IMR-90 (cell line): ENCODE measurements at regions not wholly inside any gene's neighbourhood (a gene's known extent, or its start where the extent isn't known, plus 50 kb on each side); places are given as distances from the start of the nearest gene placed in this dataset.

Experiments used
- ATAC-seq: fragments of 200-7000 bp; cut with Tn5 transposase; 2 replicates; pipeline ENCODE4 v1.9.1; 2020; ENCODE audit warnings: low read depth, mild to moderate bottlenecking, moderate library complexity
- BruUV-seq: library from RNA; stranded (reverse); fragments of 400-500 nt; replicated peaks from 2 replicates; lab custom pipeline; 2021; lab: Mats Ljungman, UMichigan
- CTCF ChIA-PET: fragments of 300-600 bp; formaldehyde crosslinking; extraction: SDS; loops from one replicate; lab custom pipeline; 2021; ENCODE audit warnings: antibody characterized with exemption; lab: Yijun Ruan, JAX
- POLR2A ChIA-PET: fragments of 300-600 bp; sonication (Branson Sonifier 250); formaldehyde crosslinking; loops from one replicate; lab custom pipeline; 2022; ENCODE audit warnings: antibody characterized with exemption; ENCODE audit not compliant: unreplicated experiment; lab: Charles Lee
- DNase-seq: peaks from one replicate; pipeline ENCODE4 v3.0.0; 2013
- H2AFZ ChIP-seq: replicated peaks from 2 replicates; pipeline ENCODE3; 2013; ENCODE audit warnings: low read length, mild to moderate bottlenecking; ENCODE audit not compliant: poor library complexity
- H2AK5ac ChIP-seq: 2 replicates; pipeline ENCODE4 v1.6.1; 2013; ENCODE audit warnings: low read depth, low read length, inconsistent platforms
- H2AK9ac ChIP-seq: replicated peaks from 2 replicates; pipeline ENCODE3; 2013; ENCODE audit warnings: mild to moderate bottlenecking, low read depth, low read length, moderate library complexity; ENCODE audit not compliant: poor library complexity
- H2BK120ac ChIP-seq: 2 replicates; pipeline ENCODE4 v1.6.1; 2013; ENCODE audit warnings: low read depth, low read length, inconsistent platforms
- H2BK15ac ChIP-seq: 3 replicates; pipeline ENCODE4 v1.6.1; 2013; ENCODE audit warnings: low read depth, low read length, inconsistent platforms
- H2BK20ac ChIP-seq: 2 replicates; pipeline ENCODE4 v1.6.1; 2013; ENCODE audit warnings: low read depth, mild to moderate bottlenecking, inconsistent platforms, low read length, moderate library complexity
- H2BK5ac ChIP-seq: 2 replicates; pipeline ENCODE4 v1.6.1; 2013; ENCODE audit warnings: mild to moderate bottlenecking, low read depth, low read length, inconsistent platforms; ENCODE audit not compliant: poor library complexity, severe bottlenecking
- H3K14ac ChIP-seq: replicated peaks from 2 replicates; pipeline ENCODE4 v1.6.1; 2013; ENCODE audit warnings: low read depth, low read length, inconsistent platforms
- H3K18ac ChIP-seq: 2 replicates; pipeline ENCODE4 v1.6.1; 2013; ENCODE audit warnings: low read depth, low read length, control low read depth
- H3K23ac ChIP-seq: 2 replicates; pipeline ENCODE4 v1.6.1; 2013; ENCODE audit warnings: low read depth, low read length, inconsistent platforms
- H3K27ac ChIP-seq: 2 replicates; pipeline ENCODE4 v1.5.1; 2013; ENCODE audit warnings: mild to moderate bottlenecking, control low read depth, low read length; ENCODE audit not compliant: insufficient read depth
- H3K27me3 ChIP-seq: 2 replicates; pipeline ENCODE4 v1.6.1; 2013; ENCODE audit warnings: low read length; ENCODE audit not compliant: control insufficient read depth, insufficient read depth
- H3K36me3 ChIP-seq: 2 replicates; pipeline ENCODE4 v1.6.1; 2013; ENCODE audit warnings: low read length, mixed read lengths; ENCODE audit not compliant: control insufficient read depth, insufficient read depth
- H3K4ac ChIP-seq: 2 replicates; pipeline ENCODE4 v1.6.1; 2013; ENCODE audit warnings: low read depth, low read length, inconsistent platforms
- H3K4me1 ChIP-seq: 2 replicates; pipeline ENCODE4 v1.6.1; 2013; ENCODE audit warnings: low read length, mixed read lengths; ENCODE audit not compliant: control insufficient read depth, insufficient read depth
- H3K4me2 ChIP-seq: 2 replicates; pipeline ENCODE4 v1.6.1; 2013; ENCODE audit warnings: low read depth, mild to moderate bottlenecking, control low read depth, low read length, moderate library complexity
- H3K4me3 ChIP-seq: 2 replicates; pipeline ENCODE4 v1.5.1; 2013; ENCODE audit warnings: low read depth, mild to moderate bottlenecking, control low read depth, low read length, moderate library complexity; ENCODE audit not compliant: insufficient read depth
- H3K56ac ChIP-seq: 2 replicates; pipeline ENCODE4 v1.6.1; 2013; ENCODE audit warnings: low read length, inconsistent platforms; ENCODE audit not compliant: insufficient read depth; ENCODE audit errors: extremely low read depth
- H3K79me1 ChIP-seq, 2 experiments: 2 replicates each; pipeline ENCODE4 v1.6.1; 2013; ENCODE audit warnings: low read length in 2 of 2, inconsistent platforms in 1 of 2, low read depth in 1 of 2
- H3K9ac ChIP-seq: 2 replicates; pipeline ENCODE4 v1.6.1; 2013; ENCODE audit warnings: low read depth, low read length, control low read depth
- H3K9me1 ChIP-seq: 2 replicates; pipeline ENCODE4 v1.6.1; 2013; ENCODE audit warnings: low read length, inconsistent platforms; ENCODE audit not compliant: insufficient read depth
- H3K9me3 ChIP-seq: 2 replicates; pipeline ENCODE4 v1.6.1; 2013; ENCODE audit warnings: low read length; ENCODE audit not compliant: control insufficient read depth, insufficient read depth
- H4K20me1 ChIP-seq: 2 replicates; pipeline ENCODE4 v1.6.1; 2013; ENCODE audit warnings: low read length, inconsistent platforms; ENCODE audit not compliant: insufficient read depth
- H4K5ac ChIP-seq: 2 replicates; pipeline ENCODE4 v1.6.1; 2013; ENCODE audit warnings: mild to moderate bottlenecking, low read depth, low read length, control low read depth
- H4K8ac ChIP-seq, 2 experiments: 2 replicates each; pipeline ENCODE4 v1.6.1; 2013; ENCODE audit warnings: low read depth in 2 of 2, low read length in 2 of 2, control low read depth in 1 of 2, inconsistent platforms in 1 of 2
- H4K91ac ChIP-seq: 2 replicates; pipeline ENCODE4 v1.6.1; 2013; ENCODE audit warnings: low read depth, low read length, inconsistent platforms; ENCODE audit not compliant: insufficient read depth
- BHLHE40 ChIP-seq: fragments of 150-350 bp; IDR thresholded peaks from 2 replicates; pipeline ENCODE4 v1.6.1; 2016; ENCODE audit warnings: mild to moderate bottlenecking, low read depth, low read length
- CHD1 ChIP-seq: IDR thresholded peaks from 2 replicates; pipeline ENCODE4 v1.6.1; 2012; ENCODE audit warnings: low read depth, low read length, improper control_type of control experiment
- CTCF ChIP-seq: conservative IDR thresholded peaks from 2 replicates; pipeline ENCODE4 v1.5.1; 2012; ENCODE audit warnings: mild to moderate bottlenecking, low read depth, low read length, improper control_type of control experiment
- FOS ChIP-seq: fragments of 150-350 bp; IDR thresholded peaks from 2 replicates; pipeline ENCODE4 v1.6.1; 2016; ENCODE audit warnings: low read depth, low read length
- MAFK ChIP-seq: IDR thresholded peaks from 2 replicates; pipeline ENCODE4 v1.6.1; 2012; ENCODE audit warnings: low read depth, low read length, improper control_type of control experiment
- MAZ ChIP-seq: IDR thresholded peaks from 2 replicates; pipeline ENCODE4 v1.6.1; 2012; ENCODE audit warnings: low read depth, mild to moderate bottlenecking, low read length, improper control_type of control experiment, moderate library complexity, borderline replicate concordance
- MXI1 ChIP-seq: IDR thresholded peaks from 2 replicates; pipeline ENCODE4 v1.6.1; 2012; ENCODE audit warnings: low read depth, mild to moderate bottlenecking, low read length, moderate library complexity, borderline replicate concordance
- NFE2L2 ChIP-seq: fragments of 150-350 bp; IDR thresholded peaks from 2 replicates; pipeline ENCODE4 v1.6.1; 2016; ENCODE audit warnings: low read depth, mild to moderate bottlenecking, low read length
- POLR2A ChIP-seq: IDR thresholded peaks from 2 replicates; pipeline ENCODE4 v1.6.1; 2012; ENCODE audit warnings: mild to moderate bottlenecking, low read depth, low read length
- RAD21 ChIP-seq: IDR thresholded peaks from 2 replicates; pipeline ENCODE4 v1.6.1; 2012; ENCODE audit warnings: low read length, improper control_type of control experiment
- RCOR1 ChIP-seq: IDR thresholded peaks from 2 replicates; pipeline ENCODE4 v1.6.1; 2012; ENCODE audit warnings: mild to moderate bottlenecking, low read length, improper control_type of control experiment; ENCODE audit not compliant: insufficient replicate concordance
- RFX5 ChIP-seq: IDR thresholded peaks from 2 replicates; pipeline ENCODE4 v1.8.0; 2012; ENCODE audit warnings: low read depth, mild to moderate bottlenecking, low read length, moderate library complexity
- SMC3 ChIP-seq: fragments of 150-350 bp; IDR thresholded peaks from 2 replicates; pipeline ENCODE4 v1.6.1; 2016; ENCODE audit warnings: low read depth, mild to moderate bottlenecking, antibody characterized with exemption, low read length, moderate library complexity
- WGBS, 2 experiments: methylation state at CpG; one replicate each; pipeline versions ENCODE4 v1.1.5 to v1.1.7; 2013; ENCODE audit warnings: missing lambda C conversion rate in 2 of 2; ENCODE audit not compliant: insufficient read length in 1 of 2; ENCODE audit errors: extremely low coverage in 2 of 2; 5-methylcytosine and 5-hydroxymethylcytosine counted together
- dilution Hi-C: fragments of 300-500 bp; cut with HindIII; formaldehyde crosslinking; loops from one replicate; pipeline ENCODE4 v1.14.3; 2018; ENCODE audit warnings: low sequenced_read_pairs; ENCODE audit not compliant: unreplicated experiment
- in situ Hi-C: fragments of 300-500 bp; cut with MboI; formaldehyde crosslinking; loops from 3 replicates; pipeline ENCODE4 v1.14.3; 2019; ENCODE audit warnings: low sequenced_read_pairs, inconsistent platforms, mixed read lengths
- intact Hi-C: fragments of 100-400 bp; cut with micrococcal nuclease; formaldehyde crosslinking; loops from 2 replicates; pipeline ENCODE4 v1.10.0; 2022
- TF ChIP-seq, protein P1 (sequence below): fragments of 150-350 bp; IDR thresholded peaks from 2 replicates; pipeline ENCODE4 v1.6.1; 2016; ENCODE audit warnings: low read depth, mild to moderate bottlenecking, low read length, moderate library complexity, borderline replicate concordance
- TF ChIP-seq, protein P2 (sequence below): fragments of 150-350 bp; IDR thresholded peaks from 2 replicates; pipeline ENCODE4 v1.6.1; 2017; ENCODE audit warnings: mild to moderate bottlenecking, antibody characterized with exemption, low read length, low read depth

GRCh38 chrX:56503941-56504673 lies 59.3 kb upstream of the UBQLN2 start:
- 25% methylated on average over 1 of the region's 2 CpGs; no CpG with 5 or more reads in 1 of the 2 experiments for WGBS, 2 experiments
- Histone ChIP-seq H3K18ac (no peak overlapping the region), H2BK15ac (no peak overlapping the region), H3K79me1 (no peaks in the 10 kb centered on the region), H2BK5ac (no peak overlapping the region), H3K14ac (no peak overlapping the region), H4K8ac (no peak overlapping the region), H3K9me1 (no peaks in the 10 kb centered on the region), H3K4me1 (no peaks in the 10 kb centered on the region), H3K27ac (no peak overlapping the region), H2BK20ac (no peak overlapping the region), H3K27me3 (no peaks in the 10 kb centered on the region; the same call in 1 of the 2 replicates), H3K4me3 (no peak overlapping the region), H3K9me3 (no peaks in the 10 kb centered on the region), H3K4me2 (no peak overlapping the region), H4K91ac (no peak overlapping the region), H4K5ac (no peak overlapping the region), H2AFZ (no peak overlapping the region), H3K23ac (no peak overlapping the region), H2AK5ac (no peak overlapping the region), H3K9ac (no peak overlapping the region), H3K56ac (no peak overlapping the region), H4K20me1 (no peaks in the 10 kb centered on the region), H2BK120ac (no peak overlapping the region), H2AK9ac (no peak overlapping the region), H3K36me3 (no peaks in the 10 kb centered on the region), H3K4ac (no peak overlapping the region)
- ChIA-PET POLR2A (no interaction called here), CTCF (no interaction called here)
- ATAC-seq = no peak
- BruUV-seq = no TSS peak
- in situ Hi-C loops = no loop called here
- TF ChIP-seq MXI1 = no peak
- TF ChIP-seq SMC3 = no peak
- no peak for TF ChIP-seq MAFK
- no peak for TF ChIP-seq MAZ
- TF ChIP-seq, protein P1, sequence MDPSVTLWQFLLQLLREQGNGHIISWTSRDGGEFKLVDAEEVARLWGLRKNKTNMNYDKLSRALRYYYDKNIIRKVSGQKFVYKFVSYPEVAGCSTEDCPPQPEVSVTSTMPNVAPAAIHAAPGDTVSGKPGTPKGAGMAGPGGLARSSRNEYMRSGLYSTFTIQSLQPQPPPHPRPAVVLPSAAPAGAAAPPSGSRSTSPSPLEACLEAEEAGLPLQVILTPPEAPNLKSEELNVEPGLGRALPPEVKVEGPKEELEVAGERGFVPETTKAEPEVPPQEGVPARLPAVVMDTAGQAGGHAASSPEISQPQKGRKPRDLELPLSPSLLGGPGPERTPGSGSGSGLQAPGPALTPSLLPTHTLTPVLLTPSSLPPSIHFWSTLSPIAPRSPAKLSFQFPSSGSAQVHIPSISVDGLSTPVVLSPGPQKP = no peak
- TF ChIP-seq, protein P2, sequence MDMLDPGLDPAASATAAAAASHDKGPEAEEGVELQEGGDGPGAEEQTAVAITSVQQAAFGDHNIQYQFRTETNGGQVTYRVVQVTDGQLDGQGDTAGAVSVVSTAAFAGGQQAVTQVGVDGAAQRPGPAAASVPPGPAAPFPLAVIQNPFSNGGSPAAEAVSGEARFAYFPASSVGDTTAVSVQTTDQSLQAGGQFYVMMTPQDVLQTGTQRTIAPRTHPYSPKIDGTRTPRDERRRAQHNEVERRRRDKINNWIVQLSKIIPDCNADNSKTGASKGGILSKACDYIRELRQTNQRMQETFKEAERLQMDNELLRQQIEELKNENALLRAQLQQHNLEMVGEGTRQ = no peak
- no peak for TF ChIP-seq CHD1
- no peak for TF ChIP-seq BHLHE40
- TF ChIP-seq RFX5 = no peak
- no peak for TF ChIP-seq RCOR1
- TF ChIP-seq CTCF = no peak
- TF ChIP-seq RAD21 = no peak
- no peak for TF ChIP-seq NFE2L2
- no peak for TF ChIP-seq POLR2A
- TF ChIP-seq FOS = no peak
- DNase-seq = no peak
- dilution Hi-C loops = no loop called here
- intact Hi-C loops = no loop called here
